ENCODE measurements at regions not wholly inside any gene's neighbourhood (a gene's known extent, or its start where the extent isn't known, plus 50 kb on each side); places are given as distances from the start of the nearest gene placed in this dataset.

DNA sequence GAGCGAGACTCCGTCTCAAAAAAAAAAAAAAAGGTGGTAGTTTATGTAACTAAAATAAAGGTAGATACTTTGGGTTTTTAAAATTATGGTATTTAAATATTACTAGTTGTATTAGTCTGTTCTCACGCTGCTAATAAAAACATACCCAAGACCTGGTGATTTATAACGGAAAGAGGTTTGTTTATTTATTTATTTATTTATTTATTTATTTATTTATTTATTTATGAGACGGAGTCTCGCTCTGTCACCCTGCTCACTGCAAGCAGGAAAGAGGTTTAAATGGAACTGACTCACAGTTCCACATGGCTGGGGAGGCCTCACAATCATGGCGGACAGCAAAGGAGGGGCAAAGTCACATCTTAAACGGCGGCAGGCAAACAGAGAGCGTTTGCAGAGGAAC, 196.0 kb downstream of the CALCRL start:
- Histone ChIP-seq H3K27me3 (ENCODE audit: control insufficient read depth, insufficient read depth, low read length) (no peaks in the 10 kb centered on the region), H4K8ac (ENCODE audit: low read depth in 2 of 2, low read length in 2 of 2) (no peak overlapping the region), H3K4me3 (ENCODE audit: insufficient read depth, low read depth, low read length) (no peak overlapping the region), H2BK20ac (ENCODE audit: low read depth, low read length) (no peak overlapping the region), H2BK15ac (ENCODE audit: low read depth, low read length) (no peak overlapping the region), H4K5ac (ENCODE audit: low read depth, low read length) (no peak overlapping the region), H4K20me1 (ENCODE audit: insufficient read depth, low read length) (no peaks in the 10 kb centered on the region), H3K14ac (replicated peaks; ENCODE audit: low read depth, low read length) (no peak overlapping the region), H3K9ac (ENCODE audit: low read depth, low read length) (no peak overlapping the region), H3K18ac (ENCODE audit: low read depth, low read length) (no peak overlapping the region), H3K9me3 (ENCODE audit: control insufficient read depth, insufficient read depth, low read length) (no peaks in the 10 kb centered on the region), H2AK5ac (ENCODE audit: low read depth, low read length) (no peak overlapping the region), H3K56ac (ENCODE audit: extremely low read depth, insufficient read depth, low read length) (no peak overlapping the region), H3K23ac (ENCODE audit: low read depth, low read length) (no peak overlapping the region), H2AK9ac (replicated peaks; ENCODE audit: low read depth, low read length, poor library complexity) (no peak overlapping the region), H3K4me2 (ENCODE audit: low read depth, low read length) (no peak overlapping the region), H3K79me1 (ENCODE audit: low read depth in 1 of 2, low read length in 2 of 2) (no peaks in the 10 kb centered on the region), H2AFZ (replicated peaks; ENCODE audit: low read length, poor library complexity) (no peak overlapping the region), H3K9me1 (ENCODE audit: insufficient read depth, low read length) (no peaks in the 10 kb centered on the region), H4K91ac (ENCODE audit: insufficient read depth, low read depth, low read length) (no peak overlapping the region), H3K27ac (ENCODE audit: insufficient read depth, low read length) (no peak overlapping the region), H2BK5ac (ENCODE audit: low read depth, low read length, poor library complexity, severe bottlenecking) (no peak overlapping the region), H3K36me3 (ENCODE audit: control insufficient read depth, insufficient read depth, low read length) (no peaks in the 10 kb centered on the region), H2BK120ac (ENCODE audit: low read depth, low read length) (no peak overlapping the region), H3K4ac (ENCODE audit: low read depth, low read length) (no peak overlapping the region), H3K4me1 (ENCODE audit: control insufficient read depth, insufficient read depth, low read length) (no peaks in the 10 kb centered on the region)
- intact Hi-C loops (cut with micrococcal nuclease): no loop called here
- dilution Hi-C loops (cut with HindIII; ENCODE audit: low sequenced_read_pairs, unreplicated experiment): no loop called here
- DNase-seq (no peak), ATAC-seq (ENCODE audit: low read depth) (no peak)
- ChIA-PET CTCF (no interaction called here), POLR2A (ENCODE audit: unreplicated experiment) (no interaction called here)
- in situ Hi-C loops (cut with MboI; ENCODE audit: low sequenced_read_pairs): no loop called here
- WGBS, 2 experiments (ENCODE audit: extremely low coverage in 2 of 2, insufficient read length in 1 of 2): 100% methylated on average over 2 of the region's 10 CpGs; no CpG with 5 or more reads in 1 of the 2 experiments
- TF ChIP-seq BHLHE40 (IDR thresholded peaks at IDR 0.05; ENCODE audit: low read depth, low read length): no peak
- TF ChIP-seq MAZ (IDR thresholded peaks at IDR 0.05; ENCODE audit: borderline replicate concordance, low read depth, low read length): no peak
- TF ChIP-seq NFE2L2 (IDR thresholded peaks at IDR 0.05; ENCODE audit: low read depth, low read length): no peak
- no peak for TF ChIP-seq CEBPB (IDR thresholded peaks at IDR 0.05; ENCODE audit: low read depth, low read length)
- no TSS peak for BruUV-seq (replicated peaks)
